GM23338 (cell line): ENCODE measurements at regions not wholly inside any gene's neighbourhood (a gene's known extent, or its start where the extent isn't known, plus 50 kb on each side); places are given as distances from the start of the nearest gene placed in this dataset.
"Not testable (repeated sequence)": the region's sequence is repeated elsewhere in the genome, so short reads cannot be mapped to it uniquely, and the experiment has no call there.

ENCODE experiments used
- ATAC-seq: fragments of 200-7000 bp; cut with Tn5 transposase; 3 replicates; pipeline ENCODE4 v1.9.1; 2020
- DNase-seq: peaks from one replicate; pipeline ENCODE4 v3.0.0-alpha.2; 2015; ENCODE audit warnings: low spot score
- H2AFZ ChIP-seq: fragments of 200-600 bp; sonication (generic); 2 replicates; pipeline ENCODE4 v1.8.0; 2016; ENCODE audit warnings: antibody characterized with exemption, mild to moderate bottlenecking, moderate library complexity
- H3F3A ChIP-seq: fragments of 200-600 bp; sonication (generic); replicated peaks from 2 replicates; pipeline ENCODE4 v1.8.0; 2017; ENCODE audit warnings: antibody characterized with exemption, mixed run types, low read depth
- H3K27ac ChIP-seq: fragments of 200-600 bp; sonication (generic); 2 replicates; pipeline ENCODE4 v1.6.1; 2016; ENCODE audit warnings: low read depth
- H3K27me3 ChIP-seq: fragments of 200-600 bp; sonication (generic); 2 replicates; pipeline ENCODE4 v1.8.0; 2016; ENCODE audit warnings: mild to moderate bottlenecking, mixed run types, moderate library complexity; ENCODE audit not compliant: insufficient read depth
- H3K36me3 ChIP-seq: fragments of 200-600 bp; sonication (generic); 2 replicates; pipeline ENCODE4 v1.8.0; 2016; ENCODE audit warnings: mild to moderate bottlenecking; ENCODE audit not compliant: insufficient read depth
- H3K4me1 ChIP-seq: fragments of 200-600 bp; sonication (generic); 2 replicates; pipeline ENCODE4 v1.8.0; 2016; ENCODE audit warnings: mild to moderate bottlenecking, moderate library complexity; ENCODE audit not compliant: insufficient read depth
- H3K4me2 ChIP-seq: fragments of 200-600 bp; sonication (generic); 2 replicates; pipeline ENCODE4 v1.7.1; 2017; ENCODE audit warnings: mixed run types
- H3K4me3 ChIP-seq: fragments of 200-600 bp; sonication (generic); 2 replicates; pipeline ENCODE4 v1.6.1; 2016; ENCODE audit warnings: mixed run types
- H3K79me2 ChIP-seq: fragments of 200-600 bp; sonication (generic); replicated peaks from 2 replicates; pipeline ENCODE4 v1.8.0; 2017; ENCODE audit warnings: mild to moderate bottlenecking; ENCODE audit not compliant: insufficient read depth
- H3K9me2 ChIP-seq: fragments of 200-600 bp; sonication (generic); 2 replicates; pipeline ENCODE4 v1.8.0; 2017; ENCODE audit not compliant: insufficient read depth
- H4K20me1 ChIP-seq: fragments of 200-600 bp; sonication (generic); replicated peaks from 2 replicates; pipeline ENCODE4 v1.8.0; 2017; ENCODE audit warnings: mild to moderate bottlenecking; ENCODE audit not compliant: insufficient read depth
- H3K27ac Mint-ChIP-seq: 2 replicates; pipeline ENCODE4 v1.8.0; 2020; ENCODE audit warnings: inconsistent platforms, mild to moderate bottlenecking, moderate library complexity, mixed read lengths
- H3K27me3 Mint-ChIP-seq: 3 replicates; pipeline ENCODE4 v1.8.0; 2022; ENCODE audit warnings: low read depth, mild to moderate bottlenecking, moderate library complexity, mixed read lengths, inconsistent platforms; ENCODE audit not compliant: insufficient read depth, poor library complexity
- H3K36me3 Mint-ChIP-seq: 3 replicates; pipeline ENCODE4 v1.8.0; 2021; ENCODE audit warnings: low read depth, mild to moderate bottlenecking, inconsistent platforms, moderate library complexity, mixed read lengths
- H3K4me1 Mint-ChIP-seq: 3 replicates; pipeline ENCODE4 v1.8.0; 2020; ENCODE audit warnings: mild to moderate bottlenecking, inconsistent platforms, mixed read lengths
- H3K4me3 Mint-ChIP-seq: 3 replicates; pipeline ENCODE4 v1.8.0; 2021; ENCODE audit warnings: moderate library complexity, mild to moderate bottlenecking, inconsistent platforms, mixed read lengths
- H3K9me3 Mint-ChIP-seq: 3 replicates; pipeline ENCODE4 v1.8.0; 2020; ENCODE audit warnings: moderate library complexity, mild to moderate bottlenecking, inconsistent platforms, mixed read lengths
- CREB1 ChIP-seq: fragments of 250-450 bp; sonication (Bioruptor Pico); IDR thresholded peaks from 2 replicates; pipeline ENCODE4 v1.5.0; 2020; ENCODE audit warnings: low read depth, mild to moderate bottlenecking, moderate library complexity
- CTCF ChIP-seq, 2 experiments: fragments of 200-600 bp in 1 of 2; sonication (generic) in 1 of 2; conservative IDR thresholded peaks; 2 replicates each; pipeline versions ENCODE4 v1.5.1 to v1.6.1; 2016 to 2017; ENCODE audit warnings: antibody characterized with exemption in 2 of 2, low read depth in 2 of 2, mild to moderate bottlenecking in 2 of 2, moderate library complexity in 1 of 2
- EZH2 ChIP-seq: fragments of 200-600 bp; sonication (generic); IDR thresholded peaks from one replicate; pipeline ENCODE4 v1.8.0; 2017; ENCODE audit warnings: antibody characterized with exemption, mild to moderate bottlenecking, low read depth; ENCODE audit not compliant: unreplicated experiment
- EZH2phosphoT487 ChIP-seq: fragments of 200-600 bp; sonication (generic); IDR thresholded peaks from one replicate; pipeline ENCODE4 v1.8.1; 2018; ENCODE audit warnings: antibody characterized with exemption; ENCODE audit not compliant: unreplicated experiment
- JUNB ChIP-seq: IDR thresholded peaks from one replicate; pipeline ENCODE4 v1.6.1; 2016; ENCODE audit warnings: antibody characterized with exemption; ENCODE audit not compliant: unreplicated experiment
- REST ChIP-seq: IDR thresholded peaks from one replicate; pipeline ENCODE4 v1.6.1; 2018; ENCODE audit warnings: antibody characterized with exemption; ENCODE audit not compliant: unreplicated experiment
- STAT1 ChIP-seq: IDR thresholded peaks from one replicate; pipeline ENCODE4 v1.6.1; 2016; ENCODE audit warnings: antibody characterized with exemption; ENCODE audit not compliant: unreplicated experiment
- ZNF462 ChIP-seq: fragments of 250-450 bp; sonication (Bioruptor Pico); IDR thresholded peaks from 2 replicates; pipeline ENCODE4 v1.5.0; 2020; ENCODE audit warnings: mild to moderate bottlenecking, moderate library complexity

- no peak overlapping the region for H3K27ac ChIP-seq
- H3K4me1 ChIP-seq, result no peaks in the 10 kb centered on the region
- H3K9me3 Mint-ChIP-seq, result peaks cover 4% of the 10 kb centered on the region; the same call in 2 of the 3 replicates
- no peaks in the 10 kb centered on the region for H3K36me3 Mint-ChIP-seq
- no peaks in the 10 kb centered on the region for H3K27me3 ChIP-seq
- no peaks in the 10 kb centered on the region for H4K20me1 ChIP-seq
- no peaks in the 10 kb centered on the region for H3K79me2 ChIP-seq
- no peak for TF ChIP-seq REST
- TF ChIP-seq CREB1 (CRISPR knock-in tag), result no peak
- no peak for TF ChIP-seq JUNB
- no peak for TF ChIP-seq ZNF462 (CRISPR knock-in tag)
- no peak for TF ChIP-seq CTCF (conservative IDR thresholded peaks at IDR 0.05; ENCODE audit: low read depth in 2 of 2)
- TF ChIP-seq EZH2phosphoT487, result no peak
- no peak for TF ChIP-seq EZH2
- TF ChIP-seq STAT1, result no peak
- H3K27me3 Mint-ChIP-seq, result no peaks in the 10 kb centered on the region
- H3K36me3 ChIP-seq, result no peaks in the 10 kb centered on the region
- no peak overlapping the region for H3K4me2 ChIP-seq
- no peaks in the 10 kb centered on the region for H3K4me1 Mint-ChIP-seq
- DNase-seq (no peak), ATAC-seq (no peak)
- H3F3A ChIP-seq, result no peaks in the 10 kb centered on the region
- H3K4me3 Mint-ChIP-seq, result no peak overlapping the region
- H2AFZ ChIP-seq, result no peak overlapping the region
- no peak overlapping the region for H3K4me3 ChIP-seq
- no peak overlapping the region for H3K27ac Mint-ChIP-seq
- H3K9me2 ChIP-seq, result no peaks in the 10 kb centered on the region
These were observed 877.1 kb upstream of the KLHL1 start for GRCh38 chr13:70985371-70985770.

GRCh38 chr13:70981219-70981618 lies 873.0 kb upstream of the KLHL1 start:
- not testable (repeated sequence) for H3K36me3 Mint-ChIP-seq, H3K4me2 ChIP-seq, H3K4me3 ChIP-seq, H3K27me3 ChIP-seq, H3K27me3 Mint-ChIP-seq, ATAC-seq, H3F3A ChIP-seq, H3K4me3 Mint-ChIP-seq, H3K27ac ChIP-seq, H2AFZ ChIP-seq, H3K4me1 ChIP-seq, H3K9me2 ChIP-seq, H3K4me1 Mint-ChIP-seq, H3K79me2 ChIP-seq, DNase-seq, H3K9me3 Mint-ChIP-seq, H3K36me3 ChIP-seq, H3K27ac Mint-ChIP-seq, H4K20me1 ChIP-seq
